HFFc6 (cell line): ENCODE measurements at regions not wholly inside any gene's neighbourhood (a gene's known extent, or its start where the extent isn't known, plus 50 kb on each side); places are given as distances from the start of the nearest gene placed in this dataset.

Experiments
- DNase-seq: peaks from one replicate; pipeline ENCODE4 v3.0.0-alpha.2; 2018
- H3K27ac Mint-ChIP-seq: 2 replicates; pipeline ENCODE4 v1.8.0; 2020; ENCODE audit warnings: mild to moderate bottlenecking, mixed read lengths
- H3K27me3 Mint-ChIP-seq: 2 replicates; pipeline ENCODE4 v1.8.0; 2021; ENCODE audit warnings: mild to moderate bottlenecking, moderate library complexity, mixed read lengths; ENCODE audit not compliant: insufficient read depth
- H3K36me3 Mint-ChIP-seq: 2 replicates; pipeline ENCODE4 v1.8.0; 2021; ENCODE audit warnings: low read depth, mixed read lengths
- H3K4me1 Mint-ChIP-seq: 2 replicates; pipeline ENCODE4 v1.8.0; 2020; ENCODE audit warnings: low read depth, mixed read lengths
- H3K4me3 Mint-ChIP-seq: 2 replicates; pipeline ENCODE4 v1.8.0; 2020; ENCODE audit warnings: mild to moderate bottlenecking, moderate library complexity, mixed read lengths
- H3K9me3 Mint-ChIP-seq: 2 replicates; pipeline ENCODE4 v1.8.0; 2020; ENCODE audit warnings: mild to moderate bottlenecking, mixed read lengths
- CTCF ChIP-seq: fragments of 200-600 bp; sonication (generic); IDR thresholded peaks from 2 replicates; pipeline ENCODE4 v1.5.0; 2021; ENCODE audit warnings: antibody characterized with exemption, mild to moderate bottlenecking

GRCh38 chr3:11717768-11718636 is 74.3 kb upstream of the VGLL4 start:
- H3K36me3 Mint-ChIP-seq = no peaks in the 10 kb centered on the region
- DNase-seq = peak; percentile 66
- H3K9me3 Mint-ChIP-seq = no peaks in the 10 kb centered on the region
- TF ChIP-seq CTCF = no peak
- H3K4me3 Mint-ChIP-seq = peak overlapping the region; percentile 100
- peaks cover 7% of the 10 kb centered on the region; the same call in 1 of the 2 replicates for H3K27me3 Mint-ChIP-seq
- H3K27ac Mint-ChIP-seq = peak overlapping the region; percentile 99
- H3K4me1 Mint-ChIP-seq = peaks cover 36% of the 10 kb centered on the region

- DNase-seq = peak; percentile 54
- TF ChIP-seq CTCF = no peak
- Mint-ChIP-seq H3K4me1 (peaks cover 42% of the 10 kb centered on the region), H3K27ac (peak overlapping the region; percentile 99), H3K9me3 (no peaks in the 10 kb centered on the region), H3K4me3 (peak overlapping the region; percentile 100), H3K36me3 (no peaks in the 10 kb centered on the region), H3K27me3 (peaks cover 7% of the 10 kb centered on the region; the same call in 1 of the 2 replicates)
Observed at GRCh38 chr3:11717301-11717700, 73.6 kb upstream of the VGLL4 start.

GRCh38 chr3:11716573-11717290 is 73.0 kb upstream of the VGLL4 start:
- Mint-ChIP-seq H3K9me3 (no peaks in the 10 kb centered on the region), H3K4me1 (peaks cover 48% of the 10 kb centered on the region), H3K27me3 (peaks cover 7% of the 10 kb centered on the region; the same call in 1 of the 2 replicates), H3K4me3 (peak overlapping the region; percentile 100), H3K27ac (peak overlapping the region; percentile 99), H3K36me3 (no peaks in the 10 kb centered on the region)
- TF ChIP-seq CTCF = no peak
- no peak for DNase-seq

GRCh38 chr3:11713171-11713570 is 69.5 kb upstream of the VGLL4 start:
- DNase-seq = no peak
- Mint-ChIP-seq H3K27ac (no peak overlapping the region), H3K4me1 (peaks cover 36% of the 10 kb centered on the region), H3K9me3 (peaks cover 8% of the 10 kb centered on the region), H3K4me3 (no peak overlapping the region), H3K36me3 (peaks cover 13% of the 10 kb centered on the region), H3K27me3 (peaks cover under 1% of the 10 kb centered on the region; the same call in 1 of the 2 replicates)
- no peak for TF ChIP-seq CTCF

GRCh38 chr3:11712646-11713045 is 68.9 kb upstream of the VGLL4 start:
- no peak for DNase-seq
- Mint-ChIP-seq H3K36me3 (peaks cover 13% of the 10 kb centered on the region), H3K9me3 (peaks cover 8% of the 10 kb centered on the region), H3K4me1 (peaks cover 31% of the 10 kb centered on the region), H3K27me3 (peaks cover 2% of the 10 kb centered on the region; the same call in 1 of the 2 replicates), H3K4me3 (peak overlapping the region; percentile 18; the same call in 1 of the 2 replicates), H3K27ac (no peak overlapping the region)
- TF ChIP-seq CTCF = no peak
